OCI-LY7 (cell line): ENCODE measurements at regions not wholly inside any gene's neighbourhood (a gene's known extent, or its start where the extent isn't known, plus 50 kb on each side); places are given as distances from the start of the nearest gene placed in this dataset.

Experiments used
- BruUV-seq: library from RNA; stranded (reverse); fragments of 400-500 nt; replicated peaks from 2 replicates; lab custom pipeline; 2021; lab: Mats Ljungman, UMichigan
- CTCF ChIA-PET: fragments of 300-600 bp; sonication (Branson Sonifier 250); formaldehyde crosslinking; loops from one replicate; lab custom pipeline; 2022; ENCODE audit warnings: antibody characterized with exemption; ENCODE audit not compliant: unreplicated experiment; lab: Charles Lee
- POLR2A ChIA-PET: fragments of 300-600 bp; sonication (Branson Sonifier 250); formaldehyde crosslinking; loops from one replicate; lab custom pipeline; 2022; ENCODE audit warnings: antibody characterized with exemption; lab: Charles Lee
- DNase-seq: peaks from one replicate; pipeline ENCODE4 v3.0.0-alpha.2; 2015; ENCODE audit warnings: low spot score
- H2AFZ ChIP-seq: fragments of 200-600 bp; sonication (generic), shearing (Covaris generic); 2 replicates; pipeline ENCODE4 v1.6.1; 2014; ENCODE audit warnings: mild to moderate bottlenecking, antibody characterized with exemption, low read length, moderate library complexity
- H3K27ac ChIP-seq: fragments of 200-600 bp; sonication (generic); 2 replicates; pipeline ENCODE4 v1.5.1; 2014; ENCODE audit warnings: mixed run types, low read depth, mild to moderate bottlenecking, moderate library complexity, low read length, inconsistent platforms; ENCODE audit not compliant: poor library complexity, severe bottlenecking
- H3K36me3 ChIP-seq: fragments of 200-600 bp; sonication (generic); 2 replicates; pipeline ENCODE4 v1.6.1; 2014; ENCODE audit warnings: mild to moderate bottlenecking, antibody characterized with exemption, low read length, moderate library complexity, mixed read lengths; ENCODE audit not compliant: insufficient read depth
- H3K4me1 ChIP-seq: fragments of 200-600 bp; sonication (generic); 2 replicates; pipeline ENCODE4 v1.5.1; 2014; ENCODE audit warnings: mild to moderate bottlenecking, low read length; ENCODE audit not compliant: insufficient read depth, poor library complexity, severe bottlenecking
- H3K4me2 ChIP-seq: fragments of 200-600 bp; sonication (generic); 2 replicates; pipeline ENCODE4 v1.6.1; 2014; ENCODE audit warnings: mild to moderate bottlenecking, low read length
- H3K4me3 ChIP-seq: fragments of 200-600 bp; sonication (generic); 2 replicates; pipeline ENCODE4 v1.5.1; 2014; ENCODE audit warnings: mild to moderate bottlenecking, low read depth, low read length; ENCODE audit not compliant: poor library complexity, severe bottlenecking
- H3K79me2 ChIP-seq: fragments of 200-600 bp; sonication (generic); 2 replicates; pipeline ENCODE4 v1.6.1; 2016; ENCODE audit warnings: low read depth, mild to moderate bottlenecking, low read length, moderate library complexity, mixed read lengths; ENCODE audit not compliant: insufficient read depth
- H3K9me2 ChIP-seq: fragments of 200-600 bp; sonication (generic); 2 replicates; pipeline ENCODE4 v1.6.1; 2016; ENCODE audit warnings: mild to moderate bottlenecking, low read length, mixed read lengths; ENCODE audit not compliant: insufficient read depth
- H3K9me3 ChIP-seq: fragments of 200-600 bp; sonication (generic); 2 replicates; pipeline ENCODE4 v1.6.1; 2014; ENCODE audit warnings: mild to moderate bottlenecking, mixed run types, low read length, mixed read lengths
- H4K20me1 ChIP-seq: fragments of 200-600 bp; sonication (generic); 2 replicates; pipeline ENCODE4 v1.6.1; 2014; ENCODE audit warnings: mild to moderate bottlenecking, antibody characterized with exemption, low read length, moderate library complexity, mixed read lengths; ENCODE audit not compliant: insufficient read depth
- CTCF ChIP-seq: fragments of 200-600 bp; sonication (generic); conservative IDR thresholded peaks from 2 replicates; pipeline ENCODE4 v1.5.1; 2014; ENCODE audit warnings: mild to moderate bottlenecking, antibody characterized with exemption, low read length, moderate library complexity, mixed read lengths
- EZH2phosphoT487 ChIP-seq: fragments of 200-600 bp; sonication (generic); IDR thresholded peaks from 2 replicates; pipeline ENCODE4 v1.6.1; 2018; ENCODE audit warnings: low read depth, borderline replicate concordance, mild to moderate bottlenecking, mixed run types, antibody characterized with exemption, low read length, moderate library complexity, mixed read lengths
- intact Hi-C: fragments of 100-400 bp; cut with micrococcal nuclease; formaldehyde crosslinking; loops from one replicate; pipeline ENCODE4 v1.10.0; 2022; ENCODE audit not compliant: unreplicated experiment

GRCh38 chr2:65766768-65767267, 334.4 kb upstream of the SPRED2 start:
- H3K4me3 ChIP-seq, result no peak overlapping the region
- H4K20me1 ChIP-seq, result no peaks in the 10 kb centered on the region
- CTCF ChIA-PET, result no interaction called here
- no peak for DNase-seq
- H3K4me2 ChIP-seq, result no peak overlapping the region
- H3K79me2 ChIP-seq, result no peaks in the 10 kb centered on the region
- intact Hi-C loops, result no loop called here
- TF ChIP-seq CTCF (no peak), EZH2phosphoT487 (no peak)
- no peaks in the 10 kb centered on the region for H3K9me2 ChIP-seq
- no peaks in the 10 kb centered on the region for H3K9me3 ChIP-seq
- POLR2A ChIA-PET, result no interaction called here
- no peaks in the 10 kb centered on the region for H3K36me3 ChIP-seq
- no peak overlapping the region for H3K27ac ChIP-seq
- no peaks in the 10 kb centered on the region for H3K4me1 ChIP-seq
- no peak overlapping the region for H2AFZ ChIP-seq
- no TSS peak for BruUV-seq

- no peak for DNase-seq
- BruUV-seq, result no TSS peak
These were observed 333.0 kb upstream of the SPRED2 start for GRCh38 chr2:65765376-65765775.

More at GRCh38 chr2:65765376-65765775, 333.0 kb upstream of the SPRED2 start:
- Histone ChIP-seq H3K36me3 (no peaks in the 10 kb centered on the region), H4K20me1 (no peaks in the 10 kb centered on the region), H3K79me2 (no peaks in the 10 kb centered on the region), H3K4me3 (no peak overlapping the region), H3K4me1 (no peaks in the 10 kb centered on the region), H3K9me2 (no peaks in the 10 kb centered on the region), H2AFZ (no peak overlapping the region), H3K4me2 (no peak overlapping the region), H3K9me3 (no peaks in the 10 kb centered on the region), H3K27ac (no peak overlapping the region)
- ChIA-PET CTCF (no interaction called here), POLR2A (no interaction called here)
- TF ChIP-seq CTCF, result no peak
- no peak for TF ChIP-seq EZH2phosphoT487
- intact Hi-C loops, result no loop called here
